GM12875 (cell line): ENCODE measurements at regions not wholly inside any gene's neighbourhood (a gene's known extent, or its start where the extent isn't known, plus 50 kb on each side); places are given as distances from the start of the nearest gene placed in this dataset.

Experiments used
- H3K4me3 ChIP-seq: one replicate; pipeline ENCODE4 v1.5.1; 2011; ENCODE audit warnings: low read depth, low read length, control low read depth
- TF ChIP-seq, protein P1 (sequence below): IDR thresholded peaks from 2 replicates; pipeline ENCODE4 v1.5.1; 2011; ENCODE audit warnings: low read depth, mild to moderate bottlenecking, control low read depth, inconsistent platforms, low read length, moderate library complexity, borderline replicate concordance; ENCODE audit not compliant: insufficient read depth

DNA sequence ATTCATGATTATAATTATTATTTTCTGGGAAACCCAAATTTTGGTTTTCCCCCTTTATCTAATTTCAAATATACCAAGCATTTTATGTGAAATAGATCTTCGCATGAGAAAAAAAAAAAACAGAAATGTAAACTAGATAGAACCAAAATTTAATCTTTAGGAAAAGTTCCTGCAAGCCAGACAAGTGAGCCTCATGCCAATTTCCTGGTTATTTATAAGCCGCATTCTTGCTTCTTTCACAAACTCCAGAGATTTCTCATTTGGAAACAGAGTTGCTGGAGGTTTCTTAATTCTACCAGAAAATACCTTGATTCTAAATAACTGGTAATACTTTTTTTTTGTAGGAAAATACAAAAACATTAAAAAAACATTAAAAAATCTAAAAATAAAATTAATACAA, 690.4 kb upstream of the IGFBP3 start:
- TF ChIP-seq, protein P1, sequence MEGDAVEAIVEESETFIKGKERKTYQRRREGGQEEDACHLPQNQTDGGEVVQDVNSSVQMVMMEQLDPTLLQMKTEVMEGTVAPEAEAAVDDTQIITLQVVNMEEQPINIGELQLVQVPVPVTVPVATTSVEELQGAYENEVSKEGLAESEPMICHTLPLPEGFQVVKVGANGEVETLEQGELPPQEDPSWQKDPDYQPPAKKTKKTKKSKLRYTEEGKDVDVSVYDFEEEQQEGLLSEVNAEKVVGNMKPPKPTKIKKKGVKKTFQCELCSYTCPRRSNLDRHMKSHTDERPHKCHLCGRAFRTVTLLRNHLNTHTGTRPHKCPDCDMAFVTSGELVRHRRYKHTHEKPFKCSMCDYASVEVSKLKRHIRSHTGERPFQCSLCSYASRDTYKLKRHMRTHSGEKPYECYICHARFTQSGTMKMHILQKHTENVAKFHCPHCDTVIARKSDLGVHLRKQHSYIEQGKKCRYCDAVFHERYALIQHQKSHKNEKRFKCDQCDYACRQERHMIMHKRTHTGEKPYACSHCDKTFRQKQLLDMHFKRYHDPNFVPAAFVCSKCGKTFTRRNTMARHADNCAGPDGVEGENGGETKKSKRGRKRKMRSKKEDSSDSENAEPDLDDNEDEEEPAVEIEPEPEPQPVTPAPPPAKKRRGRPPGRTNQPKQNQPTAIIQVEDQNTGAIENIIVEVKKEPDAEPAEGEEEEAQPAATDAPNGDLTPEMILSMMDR = no peak
- no peak overlapping the region for H3K4me3 ChIP-seq

DNA sequence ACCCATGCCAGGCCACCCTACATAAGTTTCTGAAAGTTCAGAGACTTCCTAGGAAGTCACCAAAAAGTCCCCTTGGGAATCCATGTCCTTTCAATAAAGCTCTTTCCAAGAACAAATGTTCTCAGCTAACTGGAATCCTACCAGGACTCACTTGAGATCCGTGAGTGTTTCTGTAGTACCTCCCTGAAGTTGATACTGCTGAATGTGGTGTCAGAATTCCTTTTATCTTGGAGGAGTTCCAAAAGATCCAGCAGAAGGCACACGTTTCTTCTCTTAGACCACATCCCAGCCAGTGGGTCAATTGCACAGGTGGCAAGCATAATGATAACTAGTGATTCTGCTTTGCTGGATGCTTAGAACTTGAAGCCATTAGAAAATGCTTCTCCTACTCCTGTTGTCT, 689.7 kb upstream of the IGFBP3 start:
- no peak overlapping the region for H3K4me3 ChIP-seq
- TF ChIP-seq, protein P1 = no peak

DNA sequence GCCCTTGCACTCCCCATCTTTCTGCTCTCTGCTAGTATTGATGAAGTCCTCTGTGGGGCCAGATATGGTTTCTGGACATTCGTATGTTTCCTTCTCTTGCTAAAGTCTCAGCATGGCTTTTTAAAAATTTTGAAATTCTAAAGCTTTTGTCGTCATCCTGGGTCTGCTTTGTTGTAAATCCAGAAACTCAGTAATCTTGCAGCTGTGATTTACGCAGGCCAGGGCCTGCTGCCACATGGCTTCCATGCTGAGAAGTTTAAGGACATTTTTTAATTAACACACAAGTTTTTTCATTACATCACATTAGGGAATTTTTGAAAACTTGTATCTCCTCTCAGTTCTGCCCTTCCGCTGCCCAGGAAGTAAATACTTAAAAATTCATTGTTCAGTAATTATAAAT, 686.1 kb upstream of the IGFBP3 start:
- TF ChIP-seq, protein P1 = no peak
- no peak overlapping the region for H3K4me3 ChIP-seq

DNA sequence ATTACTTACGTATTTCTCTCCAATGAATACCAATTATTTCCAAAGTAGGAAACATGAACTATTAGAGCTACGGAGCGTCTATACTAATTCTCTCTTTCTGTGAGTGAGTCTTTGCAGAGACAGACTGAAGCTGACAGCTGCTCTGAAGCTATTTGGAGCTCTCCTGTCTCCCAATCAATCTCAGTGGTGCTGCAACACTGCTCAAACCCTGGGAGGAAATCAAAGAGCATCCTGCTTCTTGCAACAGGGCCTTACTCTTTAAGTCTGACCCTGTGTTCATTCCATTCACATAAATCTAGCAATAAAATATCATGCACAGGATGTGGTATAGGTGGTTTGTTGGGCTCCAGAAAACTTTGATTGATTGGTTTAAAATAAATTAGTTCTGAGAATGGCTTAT, 685.7 kb upstream of the IGFBP3 start:
- H3K4me3 ChIP-seq = no peak overlapping the region
- TF ChIP-seq, protein P1 = no peak

DNA sequence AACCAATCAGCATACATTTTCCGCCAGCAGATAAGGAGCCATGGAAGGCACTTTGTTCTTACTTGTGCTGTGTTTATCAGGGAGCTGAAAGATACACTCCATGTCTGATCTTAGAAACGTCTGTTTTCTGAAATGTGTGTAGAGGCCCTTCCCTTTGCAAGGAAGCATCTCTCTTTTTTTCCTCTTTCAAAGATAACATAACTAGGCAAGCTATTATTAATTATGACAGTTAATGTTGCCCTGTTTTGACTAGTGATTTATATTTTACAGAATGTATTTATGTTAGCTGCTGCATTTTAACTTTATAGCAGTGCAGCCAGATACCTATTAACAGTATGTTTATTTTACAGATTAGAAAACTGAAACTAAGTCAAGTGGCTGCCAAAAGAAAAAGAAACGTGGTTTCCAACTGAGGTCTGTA, 683.2 kb upstream of the IGFBP3 start:
- no peak overlapping the region for H3K4me3 ChIP-seq
- TF ChIP-seq, protein P1 = no peak

DNA sequence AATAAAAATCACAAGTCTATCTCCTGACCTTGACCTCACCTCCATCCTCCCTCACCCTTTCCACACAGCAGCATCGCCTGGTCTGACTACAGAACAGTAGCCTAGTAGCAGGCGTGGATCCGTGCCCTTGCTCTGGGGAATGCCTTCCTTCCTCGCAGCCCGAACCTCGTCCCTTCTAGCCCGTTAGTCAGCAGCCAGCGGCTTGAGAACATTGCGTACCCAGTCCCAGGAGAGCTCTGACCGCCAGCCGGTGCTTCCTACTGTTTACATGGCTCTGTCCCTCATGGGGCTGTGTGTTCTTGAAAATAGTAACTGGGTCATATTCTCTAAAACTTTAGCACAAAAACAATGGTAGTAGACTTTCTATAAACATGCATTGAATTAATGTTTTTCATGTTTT, 682.7 kb upstream of the IGFBP3 start:
- TF ChIP-seq, protein P1 = no peak
- no peak overlapping the region for H3K4me3 ChIP-seq

DNA sequence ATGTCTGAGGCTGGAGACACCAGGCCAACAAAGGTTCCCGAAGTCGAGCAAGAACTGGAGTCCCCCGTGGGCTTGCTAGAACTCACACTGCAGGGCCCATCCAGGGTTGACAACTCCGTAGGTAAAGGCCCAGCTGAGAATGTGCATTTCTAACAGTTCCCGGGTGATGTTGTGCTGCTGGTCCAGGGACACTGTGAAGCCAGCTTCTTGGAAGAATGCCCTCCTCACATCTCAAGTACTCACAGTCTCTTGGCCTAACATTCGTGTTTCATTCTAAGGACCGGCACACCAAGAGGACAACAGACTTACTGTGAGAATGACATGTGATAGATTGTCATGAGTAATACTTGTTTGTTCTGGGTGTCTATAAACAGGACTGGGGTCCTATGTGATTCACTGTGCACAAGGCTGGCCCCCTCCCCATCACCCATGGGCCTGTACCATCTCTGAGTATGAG, 682.3 kb upstream of the IGFBP3 start:
- TF ChIP-seq, protein P1 = no peak
- H3K4me3 ChIP-seq = no peak overlapping the region
